SU-DHL-6 (cell line): ENCODE measurements at regions not wholly inside any gene's neighbourhood (a gene's known extent, or its start where the extent isn't known, plus 50 kb on each side); places are given as distances from the start of the nearest gene placed in this dataset.

Experiments used
- H2AFZ ChIP-seq: fragments of 200-600 bp; sonication (generic); 2 replicates; pipeline ENCODE4 v1.6.1; 2014; ENCODE audit warnings: low read depth, mild to moderate bottlenecking, moderate library complexity, mixed read lengths, antibody characterized with exemption, low read length; ENCODE audit not compliant: severe bottlenecking
- H3F3A ChIP-seq: fragments of 200-600 bp; shearing (Covaris generic); 2 replicates; pipeline ENCODE4 v1.6.0; 2016; ENCODE audit warnings: antibody characterized with exemption, mild to moderate bottlenecking; ENCODE audit not compliant: insufficient read depth
- H3K27ac ChIP-seq: fragments of 200-600 bp; sonication (generic); 2 replicates; pipeline ENCODE4 v1.5.1; 2016; ENCODE audit warnings: low read depth, mild to moderate bottlenecking, low read length, moderate library complexity, mixed read lengths
- H3K27me3 ChIP-seq: fragments of 200-600 bp; sonication (generic), shearing (Covaris generic); 2 replicates; pipeline ENCODE4 v1.6.0; 2014; ENCODE audit warnings: mild to moderate bottlenecking, low read length
- H3K36me3 ChIP-seq: fragments of 200-600 bp; sonication (generic); 2 replicates; pipeline ENCODE4 v1.6.1; 2014; ENCODE audit warnings: mild to moderate bottlenecking, low read length, mixed read lengths
- H3K4me2 ChIP-seq: fragments of 300-600, 200-600 bp; shearing (Covaris generic), sonication (generic); 2 replicates; pipeline ENCODE4 v1.6.0; 2014; ENCODE audit warnings: low read length, low read depth, mild to moderate bottlenecking; ENCODE audit not compliant: poor library complexity, severe bottlenecking
- H3K4me3 ChIP-seq: fragments of 200-600 bp; sonication (generic); 2 replicates; pipeline ENCODE4 v1.5.1; 2014; ENCODE audit warnings: antibody characterized with exemption, low read length, mild to moderate bottlenecking, mixed read lengths; ENCODE audit not compliant: insufficient read depth, poor library complexity, severe bottlenecking
- H3K79me2 ChIP-seq: fragments of 200-600 bp; sonication (generic); 2 replicates; pipeline ENCODE4 v1.6.1; 2014; ENCODE audit warnings: mild to moderate bottlenecking, low read length, moderate library complexity; ENCODE audit not compliant: insufficient read depth
- H3K9ac ChIP-seq: fragments of 200-600 bp; sonication (generic); 2 replicates; pipeline ENCODE4 v1.7.0; 2014; ENCODE audit warnings: mild to moderate bottlenecking, low read length
- H3K9me2 ChIP-seq: fragments of 200-600 bp; sonication (generic); replicated peaks from 2 replicates; pipeline ENCODE4 v1.6.1; 2014; ENCODE audit warnings: low read length; ENCODE audit not compliant: insufficient read depth
- H3K9me3 ChIP-seq: fragments of 200-600 bp; sonication (generic); 2 replicates; pipeline ENCODE4 v1.6.1; 2014; ENCODE audit warnings: low read length, mixed read lengths; ENCODE audit not compliant: insufficient read depth
- H4K20me1 ChIP-seq: fragments of 200-600 bp; sonication (generic); 2 replicates; pipeline ENCODE4 v1.6.1; 2014; ENCODE audit warnings: low read depth, mild to moderate bottlenecking, antibody characterized with exemption, low read length, moderate library complexity, mixed read lengths
- CTCF ChIP-seq: fragments of 200-600 bp; sonication (generic); IDR thresholded peaks from one replicate; pipeline ENCODE4 v1.5.1; 2017; ENCODE audit warnings: antibody characterized with exemption, mild to moderate bottlenecking, low read length, moderate library complexity; ENCODE audit not compliant: insufficient read depth, poor library complexity, severe bottlenecking
- EZH2phosphoT487 ChIP-seq: fragments of 200-600 bp; sonication (generic), shearing (Covaris generic); conservative IDR thresholded peaks from 2 replicates; pipeline ENCODE4 v1.6.1; 2018; ENCODE audit warnings: mild to moderate bottlenecking, antibody characterized with exemption, low read length, moderate library complexity, mixed read lengths

- TF ChIP-seq CTCF (no peak), EZH2phosphoT487 (no peak)
- no peaks in the 10 kb centered on the region for H3K79me2 ChIP-seq
- no peaks in the 10 kb centered on the region for H3K9me3 ChIP-seq
- no peak overlapping the region for H2AFZ ChIP-seq
- H3K9me2 ChIP-seq = no peaks in the 10 kb centered on the region
- H3K36me3 ChIP-seq = no peaks in the 10 kb centered on the region; the same call in 1 of the 2 replicates
- no peaks in the 10 kb centered on the region for H3F3A ChIP-seq
- 0 out of 2 replicates have a peak, but pooled peaks cover 2% of the 10 kb centered on the region for H3K27me3 ChIP-seq
- no peak overlapping the region for H3K4me3 ChIP-seq
- H3K27ac ChIP-seq = no peak overlapping the region
- H3K4me2 ChIP-seq = no peak overlapping the region
- H3K9ac ChIP-seq = no peak overlapping the region
- H4K20me1 ChIP-seq = no peaks in the 10 kb centered on the region
Observed at GRCh38 chr3:106860182-106860581, 517.1 kb upstream of the CCDC54 start.

- H3F3A ChIP-seq = no peaks in the 10 kb centered on the region
- H3K9ac ChIP-seq = no peak overlapping the region
- H3K4me2 ChIP-seq = no peak overlapping the region
- H3K9me3 ChIP-seq = no peaks in the 10 kb centered on the region
- no peak overlapping the region for H3K4me3 ChIP-seq
- no peaks in the 10 kb centered on the region for H3K79me2 ChIP-seq
- no peak overlapping the region for H2AFZ ChIP-seq
- H3K36me3 ChIP-seq = no peaks in the 10 kb centered on the region; the same call in 1 of the 2 replicates
- H3K9me2 ChIP-seq = no peaks in the 10 kb centered on the region
- H4K20me1 ChIP-seq = no peaks in the 10 kb centered on the region
- no peak overlapping the region for H3K27ac ChIP-seq
- H3K27me3 ChIP-seq = 0 out of 2 replicates have a peak, but pooled peaks cover 2% of the 10 kb centered on the region
- TF ChIP-seq EZH2phosphoT487 = no peak
Observed at GRCh38 chr3:106862067-106862466, 515.2 kb upstream of the CCDC54 start.

GRCh38 chr3:106877627-106878026, 499.6 kb upstream of the CCDC54 start:
- no peak overlapping the region for H3K4me2 ChIP-seq
- H3K9me2 ChIP-seq = no peaks in the 10 kb centered on the region; the same call in 1 of the 2 replicates
- no peaks in the 10 kb centered on the region for H3F3A ChIP-seq
- H4K20me1 ChIP-seq = no peaks in the 10 kb centered on the region
- TF ChIP-seq EZH2phosphoT487 = no peak
- TF ChIP-seq CTCF = no peak
- no peaks in the 10 kb centered on the region for H3K9me3 ChIP-seq
- H2AFZ ChIP-seq = no peak overlapping the region
- H3K27me3 ChIP-seq = no peaks in the 10 kb centered on the region
- no peak overlapping the region for H3K9ac ChIP-seq
- H3K79me2 ChIP-seq = no peaks in the 10 kb centered on the region
- H3K4me3 ChIP-seq = no peak overlapping the region
- no peak overlapping the region for H3K27ac ChIP-seq
- H3K36me3 ChIP-seq = no peaks in the 10 kb centered on the region

GRCh38 chr3:106880206-106880605, 497.0 kb upstream of the CCDC54 start:
- H3K9me3 ChIP-seq = no peaks in the 10 kb centered on the region
- no peaks in the 10 kb centered on the region for H3K27me3 ChIP-seq
- H4K20me1 ChIP-seq = no peaks in the 10 kb centered on the region
- H3F3A ChIP-seq = no peaks in the 10 kb centered on the region
- H3K36me3 ChIP-seq = no peaks in the 10 kb centered on the region
- H3K27ac ChIP-seq = no peak overlapping the region
- no peak overlapping the region for H3K4me2 ChIP-seq
- TF ChIP-seq EZH2phosphoT487 (no peak), CTCF (no peak)
- H3K9ac ChIP-seq = no peak overlapping the region
- no peaks in the 10 kb centered on the region; the same call in 1 of the 2 replicates for H3K9me2 ChIP-seq
- no peak overlapping the region for H3K4me3 ChIP-seq
- no peaks in the 10 kb centered on the region for H3K79me2 ChIP-seq
- no peak overlapping the region for H2AFZ ChIP-seq
